Fibroblast of upper back skin (primary cell): ENCODE measurements at regions not wholly inside any gene's neighbourhood (a gene's known extent, or its start where the extent isn't known, plus 50 kb on each side); places are given as distances from the start of the nearest gene placed in this dataset.

Experiments
- DNase-seq: peaks from one replicate; pipeline ENCODE4 v3.0.0-alpha.2; 2013

- no peak for DNase-seq
These were observed 408.8 kb downstream of the YTHDC2 start for GRCh38 chr5:113922343-113922742.

DNA sequence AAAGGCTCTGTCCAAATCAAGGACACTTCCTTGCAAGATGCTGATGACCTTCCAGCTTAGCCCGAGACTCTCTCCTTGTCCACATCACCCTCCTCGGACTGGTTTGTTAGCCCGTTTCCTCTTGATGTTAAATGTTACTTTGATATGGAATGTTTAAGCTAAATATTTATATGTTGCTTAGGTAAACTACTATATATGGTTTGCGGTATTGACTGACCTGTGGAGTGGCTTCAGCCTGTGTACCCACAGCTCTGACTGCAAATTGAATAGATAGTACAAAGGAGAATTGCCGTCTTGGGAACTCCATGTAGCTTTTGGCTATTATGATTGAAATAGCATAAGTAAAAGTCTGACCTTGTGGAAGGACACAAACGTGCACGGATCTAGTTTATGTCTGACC, 422.0 kb downstream of the YTHDC2 start:
- DNase-seq: no peak

GRCh38 chr5:113937301-113937700, 423.8 kb downstream of the YTHDC2 start:
- DNase-seq: no peak

- no peak for DNase-seq
These were observed 421.9 kb upstream of the KCNN2 start for GRCh38 chr5:113939988-113940387.

GRCh38 chr5:113950186-113950585, 411.7 kb upstream of the KCNN2 start:
- no peak for DNase-seq

- DNase-seq: no peak
These were observed 396.6 kb upstream of the KCNN2 start for GRCh38 chr5:113965225-113965624.

- no peak for DNase-seq
These were observed 392.0 kb upstream of the KCNN2 start for GRCh38 chr5:113969901-113970300.

DNA sequence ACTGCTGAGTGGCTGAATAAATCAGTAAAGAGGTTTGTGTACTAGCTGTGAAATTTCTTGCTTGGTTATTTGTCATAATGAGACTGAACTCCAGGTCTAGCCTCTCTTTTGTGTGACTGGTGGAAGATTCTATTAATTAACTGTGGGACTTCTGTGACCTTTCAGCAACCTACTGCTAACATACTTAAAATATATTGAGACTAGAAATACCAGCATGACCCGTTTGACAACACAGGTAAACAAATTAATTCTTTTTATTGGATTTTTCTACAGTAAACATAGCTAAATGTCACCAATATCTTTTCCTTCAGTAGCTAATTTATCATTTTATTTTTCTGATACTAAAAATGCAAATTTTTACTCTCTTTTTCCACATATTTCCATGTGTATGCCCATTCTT, 390.4 kb upstream of the KCNN2 start:
- DNase-seq: no peak

DNA sequence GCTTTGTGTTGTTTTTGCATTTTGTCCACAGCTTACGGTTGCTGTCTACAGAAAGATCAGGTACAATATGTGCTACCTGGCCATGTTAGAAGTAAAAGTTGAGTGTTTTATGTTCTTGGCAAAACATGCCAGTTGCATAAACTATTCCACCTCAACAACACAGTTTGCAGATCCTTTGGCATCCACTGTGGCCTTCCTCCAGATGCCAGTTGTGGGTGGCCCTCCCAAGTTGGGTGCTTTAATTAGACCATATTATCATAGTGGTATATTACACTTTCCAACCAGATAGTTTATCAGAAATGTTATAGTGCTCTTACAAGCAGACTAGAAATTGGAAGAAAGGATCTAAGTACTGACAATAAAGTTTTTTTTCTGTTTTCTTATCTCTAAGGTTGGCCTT, 386.9 kb upstream of the KCNN2 start:
- no peak for DNase-seq

DNA sequence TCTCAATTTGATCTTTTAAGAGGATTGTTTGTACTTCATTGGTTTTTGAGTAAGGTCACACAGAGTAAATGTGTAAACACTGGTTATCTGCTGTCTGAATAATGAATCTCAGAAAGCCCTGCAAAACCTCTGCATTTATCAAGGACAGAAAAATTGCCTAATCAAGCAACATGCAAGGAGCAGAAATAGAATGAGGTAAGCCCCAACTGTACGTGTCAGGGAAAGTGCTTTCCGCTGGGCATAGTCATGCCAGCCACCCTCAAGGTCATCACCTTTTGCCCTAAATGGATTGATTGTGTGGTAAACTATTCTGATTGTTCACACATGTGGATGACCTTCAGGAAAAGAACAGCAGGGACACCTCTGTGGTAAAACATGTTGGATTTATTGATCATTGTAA, 376.9 kb upstream of the KCNN2 start:
- no peak for DNase-seq

DNA sequence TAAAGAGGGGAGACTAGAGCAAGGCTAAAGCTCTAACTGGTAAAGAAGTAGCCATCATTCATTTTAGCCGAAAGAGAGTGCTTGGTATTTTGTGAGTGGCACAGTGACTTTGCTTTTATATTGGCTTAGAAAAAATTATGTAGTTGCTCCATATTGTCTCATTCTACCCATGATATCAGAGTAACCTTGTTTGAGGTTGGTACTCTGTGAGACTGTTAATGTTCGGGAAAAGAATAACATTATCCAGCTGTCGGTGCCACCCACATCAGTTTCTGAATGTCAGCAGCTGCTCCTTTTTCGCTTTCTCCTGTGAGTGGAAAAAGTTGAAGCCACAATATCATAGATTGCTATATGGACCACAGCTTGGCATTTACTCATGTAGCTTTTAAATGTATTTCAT, 376.4 kb upstream of the KCNN2 start:
- DNase-seq: no peak

DNA sequence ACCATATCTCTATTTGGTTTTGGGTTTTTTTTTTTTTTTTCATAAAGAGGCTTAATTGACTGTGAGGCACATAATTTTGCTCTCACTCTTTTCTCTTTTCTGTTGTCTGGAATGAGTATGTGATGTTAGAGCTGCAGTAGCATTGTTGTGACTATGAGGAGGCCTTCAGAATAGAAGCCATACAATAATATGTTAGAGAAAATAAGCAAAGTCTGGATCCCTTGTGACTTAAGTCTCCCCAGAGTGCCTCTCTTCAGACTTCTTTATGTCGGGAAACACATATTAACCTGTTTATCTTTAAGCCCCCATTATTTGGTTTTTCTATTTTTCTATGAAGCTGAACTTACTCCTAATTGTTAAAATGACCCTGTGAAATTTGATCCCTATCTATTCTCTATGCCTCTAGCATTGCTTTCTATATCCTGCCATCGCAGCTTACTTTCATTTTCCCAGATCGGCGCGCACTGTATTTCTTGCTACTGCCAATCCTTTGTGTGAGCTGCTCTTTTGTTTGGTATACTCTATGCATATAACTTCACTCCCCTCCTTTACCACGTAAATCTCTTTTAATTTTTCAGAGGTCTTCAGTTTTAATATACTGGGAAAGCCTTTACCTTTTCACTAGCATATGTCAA, 372.5 kb upstream of the KCNN2 start:
- no peak for DNase-seq

GRCh38 chr5:113989913-113990305, 372.0 kb upstream of the KCNN2 start:
- peak; percentile 5 for DNase-seq

- no peak for DNase-seq
These were observed 360.8 kb upstream of the KCNN2 start for GRCh38 chr5:114001076-114001475.

DNA sequence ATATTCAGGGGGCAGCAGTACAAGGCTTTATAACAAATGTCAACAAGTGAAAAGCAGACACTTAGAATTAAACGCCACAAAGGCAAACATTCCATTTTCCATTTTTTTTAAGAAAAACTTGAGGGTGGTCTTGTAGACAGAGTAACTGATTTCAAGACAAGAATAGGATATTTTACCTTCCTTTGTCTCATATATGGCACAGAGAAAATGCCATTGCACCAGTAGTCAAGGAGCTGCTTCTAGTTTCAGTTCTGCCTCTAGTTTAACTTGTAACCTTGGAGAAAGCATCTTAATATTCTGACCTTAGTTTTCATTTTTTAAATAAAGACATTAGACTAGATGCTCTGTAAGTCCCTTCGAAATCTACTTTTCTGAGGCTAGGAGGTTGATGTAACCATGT, 355.3 kb upstream of the KCNN2 start:
- DNase-seq: no peak

DNA sequence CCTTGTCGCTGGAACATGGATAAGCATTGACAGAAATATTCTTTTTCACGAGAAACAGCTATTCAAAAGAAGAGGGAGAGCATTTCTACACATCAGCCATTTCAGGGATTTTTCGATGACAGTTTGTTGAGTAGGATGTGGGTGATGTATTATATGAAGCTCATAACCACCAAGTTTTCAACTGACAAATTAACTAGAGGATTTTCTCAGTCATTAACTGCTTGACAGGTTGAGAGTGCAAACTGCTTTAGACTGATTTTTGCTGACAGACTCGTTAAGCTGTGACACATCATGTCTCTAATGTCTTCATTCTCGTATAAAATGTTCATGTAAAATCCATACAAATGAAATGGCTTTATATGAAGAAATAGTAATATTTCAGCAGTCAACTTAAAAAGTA, 354.2 kb upstream of the KCNN2 start:
- DNase-seq: no peak

DNA sequence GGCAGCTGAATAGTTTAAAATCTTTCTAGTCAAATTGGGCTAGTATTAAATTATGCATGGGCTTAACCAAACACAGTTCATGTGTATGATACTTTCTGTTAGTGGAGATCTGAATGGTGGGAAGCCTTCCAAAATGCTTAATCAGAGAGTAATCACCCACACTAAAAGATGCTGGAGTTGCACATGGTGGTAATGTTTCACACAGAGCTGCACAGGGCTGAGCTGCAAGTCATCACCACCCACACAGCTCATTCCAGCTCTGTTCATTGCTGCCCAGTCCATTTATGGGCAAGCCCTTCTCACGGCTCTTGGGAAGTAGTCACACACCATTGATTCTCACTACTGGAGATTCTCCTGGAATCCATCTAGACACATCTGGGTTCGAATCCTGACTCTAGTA, 351.5 kb upstream of the KCNN2 start:
- peak; percentile 55 for DNase-seq

DNA sequence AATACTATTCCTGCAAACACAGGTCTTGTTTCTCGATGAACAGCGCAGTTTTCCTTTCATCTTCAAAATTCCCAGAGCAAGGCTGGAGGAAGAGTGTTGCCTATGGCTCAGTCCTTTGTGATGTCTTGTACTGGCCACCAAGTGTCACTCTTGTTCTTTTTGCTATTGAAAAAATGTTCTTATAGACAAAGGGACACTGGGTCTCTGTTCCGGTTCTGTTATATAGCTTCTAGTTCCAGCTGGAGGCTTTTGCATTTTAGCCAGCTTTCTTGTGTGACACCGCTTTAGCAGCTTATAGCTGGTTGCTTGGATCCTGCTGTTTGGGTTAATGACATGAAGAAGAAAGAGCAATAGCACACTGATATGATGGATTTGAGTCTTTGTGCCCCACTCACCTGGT, 343.7 kb upstream of the KCNN2 start:
- DNase-seq: no peak

GRCh38 chr5:114038756-114039155, 323.1 kb upstream of the KCNN2 start:
- no peak for DNase-seq

GRCh38 chr5:114050087-114050486, 311.8 kb upstream of the KCNN2 start:
- no peak for DNase-seq

DNA sequence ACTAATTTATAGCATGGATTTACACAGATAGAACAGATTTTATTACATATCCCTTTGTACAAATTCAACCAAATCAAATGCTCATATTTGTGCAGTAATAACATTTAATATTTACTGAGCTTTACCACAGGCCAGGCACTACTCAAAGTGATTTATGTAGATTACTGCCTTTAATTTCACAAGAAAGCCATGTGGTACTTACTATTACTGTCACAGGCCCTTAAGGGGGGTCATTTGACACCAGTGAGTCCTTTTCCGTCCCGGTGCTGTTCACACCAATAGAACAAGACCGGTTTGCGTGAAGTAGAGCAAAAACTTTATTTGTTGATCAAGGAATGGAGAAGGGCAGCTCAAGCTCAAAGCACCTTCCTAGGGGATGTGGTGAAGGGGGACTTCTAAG, 308.5 kb upstream of the KCNN2 start:
- DNase-seq: no peak

- no peak for DNase-seq
These were observed 307.3 kb upstream of the KCNN2 start for GRCh38 chr5:114054594-114054993.

- DNase-seq: peak; percentile 59
These were observed 306.3 kb upstream of the KCNN2 start for GRCh38 chr5:114055318-114056184.

- no peak for DNase-seq
These were observed 305.7 kb upstream of the KCNN2 start for GRCh38 chr5:114056185-114056538.

DNA sequence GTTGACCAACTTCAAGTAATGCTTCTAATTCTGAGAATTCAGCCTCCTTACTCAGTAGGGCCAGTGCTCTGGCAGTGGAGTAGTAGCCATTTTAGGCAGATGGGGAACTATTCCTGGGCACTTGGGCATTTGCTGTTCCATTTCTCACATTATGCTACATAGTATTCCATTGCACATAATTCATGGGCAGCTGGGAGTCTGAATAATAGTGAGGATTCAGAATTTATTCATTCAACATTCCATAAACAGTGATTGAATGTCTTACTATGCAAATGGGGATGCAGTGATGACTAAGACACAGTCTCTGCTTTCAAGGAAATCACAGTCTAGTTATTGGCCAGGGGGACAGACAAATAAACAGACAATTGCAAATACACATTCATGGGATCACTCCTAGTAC, 301.0 kb upstream of the KCNN2 start:
- DNase-seq: no peak
